ENCODE measurements at regions not wholly inside any gene's neighbourhood (a gene's known extent, or its start where the extent isn't known, plus 50 kb on each side); places are given as distances from the start of the nearest gene placed in this dataset.

- H3K4me1 ChIP-seq (replicated peaks in 1 of 2) = peaks cover 0 to 10% of the 10 kb centered on the region in 2 donors
- in situ Hi-C loops (cut with MboI; ENCODE audit: low pct_unique_long_range_greater_than_20kb in 2 of 9, low sequenced_read_pairs in 9 of 9, unreplicated experiment in 9 of 9) = no loop called here
- no peak overlapping the region for H3K4me3 ChIP-seq
- ATAC-seq (replicated peaks in 6 of 8) = no peak
- no peak overlapping the region for H3K27ac ChIP-seq
Measured at GRCh38 chr2:67524777-67525176, 127.6 kb downstream of the ETAA1 start.

DNA sequence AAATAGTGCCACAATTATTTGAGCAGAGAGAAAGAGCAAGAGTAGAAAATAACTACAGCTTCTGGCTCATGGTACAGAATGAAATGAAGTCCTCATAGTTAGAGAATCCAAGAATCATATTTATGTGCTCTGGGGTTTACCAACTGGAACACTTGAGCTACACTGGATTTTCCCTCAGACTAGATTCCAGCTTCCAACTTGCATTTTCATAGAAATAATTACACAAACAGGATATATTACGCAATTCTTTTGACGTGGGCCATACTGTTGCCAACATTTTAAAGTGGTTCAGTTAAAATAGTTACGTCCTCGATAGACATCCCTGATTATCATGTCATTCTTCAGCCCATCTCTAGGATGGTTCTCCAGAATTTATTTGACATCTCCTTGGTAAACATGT lies 129.2 kb downstream of the ETAA1 start:
- H3K4me1 ChIP-seq (replicated peaks in 1 of 2) = peaks cover 0 to 10% of the 10 kb centered on the region in 2 donors
- no peak overlapping the region for H3K4me3 ChIP-seq
- WGBS, 10 experiments = 0 to 100% (median 92%) methylated on average over 1 to 4 of the region's 4 CpGs; no CpG with 5 or more reads in 1 of the 10 experiments
- no peak overlapping the region for H3K27ac ChIP-seq
- in situ Hi-C loops (cut with MboI; ENCODE audit: low pct_unique_long_range_greater_than_20kb in 2 of 9, low sequenced_read_pairs in 9 of 9, unreplicated experiment in 9 of 9) = no loop called here
- ATAC-seq (replicated peaks in 6 of 8) = peak in 2 of 8 experiments; percentile 19 to 53

DNA sequence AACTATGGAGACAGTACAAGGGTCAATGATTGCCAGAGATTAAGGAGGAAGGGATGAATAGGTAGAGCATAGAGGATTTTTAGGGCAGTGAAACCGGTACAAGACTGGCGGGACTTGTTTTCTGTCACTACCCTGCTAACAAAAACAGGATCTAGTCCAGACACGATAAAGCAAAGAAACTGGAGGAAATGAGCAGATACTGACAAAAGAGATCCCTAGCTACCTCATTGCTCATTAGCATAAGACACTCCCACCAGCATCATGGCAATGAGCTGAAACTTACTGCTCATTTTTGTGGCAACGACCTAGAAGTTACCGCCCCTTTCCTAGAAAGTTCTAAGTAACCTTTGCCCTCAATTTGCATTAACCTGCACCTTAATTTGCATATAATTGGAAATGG lies 131.2 kb downstream of the ETAA1 start:
- H3K27ac ChIP-seq = no peak overlapping the region
- ATAC-seq (replicated peaks in 6 of 8) = no peak
- no peak overlapping the region for H3K4me3 ChIP-seq
- in situ Hi-C loops (cut with MboI; ENCODE audit: low pct_unique_long_range_greater_than_20kb in 2 of 9, low sequenced_read_pairs in 9 of 9, unreplicated experiment in 9 of 9) = no loop called here
- WGBS, 10 experiments = 86 to 100% (median 93%) methylated on average over 1 to 5 of the region's 5 CpGs; no CpG with 5 or more reads in 3 of the 10 experiments
- H3K4me1 ChIP-seq (replicated peaks in 1 of 2) = no peaks in the 10 kb centered on the region

DNA sequence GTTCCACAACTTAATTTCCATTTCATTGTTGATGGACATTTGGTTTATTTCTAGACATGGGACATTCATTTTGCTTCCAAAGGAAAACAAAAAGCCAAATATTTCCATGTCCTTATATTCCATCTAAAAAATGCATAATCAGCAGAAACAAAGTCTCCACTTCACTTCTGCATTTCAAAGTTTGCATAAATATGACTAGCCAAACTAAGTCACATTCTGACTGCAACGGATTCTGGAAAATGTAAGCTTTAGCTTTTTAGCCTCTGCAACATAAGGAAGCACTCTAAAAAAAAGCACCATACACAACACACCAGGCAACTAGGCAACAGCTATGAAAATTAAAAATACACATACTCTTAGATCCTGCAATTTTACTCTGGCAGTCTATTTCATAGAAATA lies 135.3 kb downstream of the ETAA1 start:
- 0 to 100% (median 88%) methylated on average over 1 of the region's 1 CpG; no CpG with 5 or more reads in 3 of the 10 experiments for WGBS, 10 experiments
- H3K27ac ChIP-seq = no peak overlapping the region
- in situ Hi-C loops (cut with MboI; ENCODE audit: low pct_unique_long_range_greater_than_20kb in 2 of 9, low sequenced_read_pairs in 9 of 9, unreplicated experiment in 9 of 9) = no loop called here
- peak in 3 of 8 experiments; percentile 34 to 55 (median 40) for ATAC-seq (replicated peaks in 6 of 8)
- H3K4me3 ChIP-seq = no peak overlapping the region
- peaks cover 0 to 2% of the 10 kb centered on the region in 2 donors for H3K4me1 ChIP-seq (replicated peaks in 1 of 2)

GRCh38 chr2:67534745-67535144 lies 137.6 kb downstream of the ETAA1 start:
- in situ Hi-C loops (cut with MboI; ENCODE audit: low pct_unique_long_range_greater_than_20kb in 2 of 9, low sequenced_read_pairs in 9 of 9, unreplicated experiment in 9 of 9) = no loop called here
- peak in 2 of 8 experiments; percentile 64 to 81 for ATAC-seq (replicated peaks in 6 of 8)
- 44 to 100% (median 80%) methylated on average over 1 of the region's 1 CpG; no CpG with 5 or more reads in 5 of the 10 experiments for WGBS, 10 experiments
- H3K4me1 ChIP-seq (replicated peaks in 1 of 2) = peaks cover 0 to 2% of the 10 kb centered on the region in 2 donors
- no peak overlapping the region for H3K4me3 ChIP-seq
- no peak overlapping the region for H3K27ac ChIP-seq

DNA sequence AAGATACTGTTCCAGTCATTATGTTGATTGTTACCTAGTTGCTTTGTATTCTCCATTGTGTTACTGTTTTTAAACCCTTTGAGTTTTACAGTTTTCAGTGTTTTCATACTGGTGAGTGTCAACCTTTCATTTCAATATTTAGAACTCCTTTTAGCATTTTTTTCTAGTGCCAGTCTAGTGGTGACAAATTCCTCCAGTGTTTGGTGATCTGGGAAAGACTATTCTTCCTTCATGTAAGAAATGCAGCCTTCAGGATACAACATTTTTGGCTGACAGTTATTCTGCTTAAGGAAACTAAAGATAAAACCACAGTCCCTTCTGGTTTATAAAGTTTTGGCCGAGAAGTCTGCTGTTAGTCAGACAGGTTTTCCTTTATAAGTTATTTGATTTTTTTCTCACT lies 143.8 kb downstream of the ETAA1 start:
- Histone ChIP-seq H3K27ac (no peak overlapping the region), H3K4me1 (replicated peaks in 1 of 2) (no peaks in the 10 kb centered on the region), H3K4me3 (no peak overlapping the region)
- in situ Hi-C loops (cut with MboI; ENCODE audit: low pct_unique_long_range_greater_than_20kb in 2 of 9, low sequenced_read_pairs in 9 of 9, unreplicated experiment in 9 of 9) = no loop called here
- no peak for ATAC-seq (replicated peaks in 6 of 8)
- 43 to 100% (median 81%) methylated on average over 1 of the region's 1 CpG; no CpG with 5 or more reads in 2 of the 10 experiments for WGBS, 10 experiments

DNA sequence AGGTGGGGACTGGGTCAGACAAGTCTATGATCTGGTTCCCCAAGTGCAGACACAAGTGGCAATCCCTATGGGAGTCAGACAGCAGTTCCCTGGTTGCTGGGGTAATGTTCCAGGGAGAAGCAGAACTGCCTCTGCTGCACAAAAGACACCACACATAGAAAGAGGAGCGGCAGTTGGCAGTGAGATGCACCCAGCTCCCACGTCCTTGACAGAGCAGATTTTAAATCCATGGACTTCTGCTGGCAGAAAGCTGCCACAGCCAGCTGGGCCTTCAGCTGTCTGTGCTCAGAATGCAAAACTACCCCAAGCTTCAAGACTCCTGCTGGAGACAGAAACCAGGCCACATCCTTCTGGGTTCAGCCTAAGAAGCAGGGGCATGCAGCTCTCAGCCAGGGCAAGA lies 147.2 kb downstream of the ETAA1 start:
- ATAC-seq (replicated peaks in 6 of 8) = no peak
- H3K4me1 ChIP-seq (replicated peaks in 1 of 2) = peaks cover 10 to 12% of the 10 kb centered on the region in 2 donors
- in situ Hi-C loops (cut with MboI; ENCODE audit: low pct_unique_long_range_greater_than_20kb in 2 of 9, low sequenced_read_pairs in 9 of 9, unreplicated experiment in 9 of 9) = no loop called here
- no peak overlapping the region for H3K27ac ChIP-seq
- no peak overlapping the region for H3K4me3 ChIP-seq
- 0 to 83% (median 55%) methylated on average over 1 to 2 of the region's 2 CpGs; no CpG with 5 or more reads in 6 of the 10 experiments for WGBS, 10 experiments

DNA sequence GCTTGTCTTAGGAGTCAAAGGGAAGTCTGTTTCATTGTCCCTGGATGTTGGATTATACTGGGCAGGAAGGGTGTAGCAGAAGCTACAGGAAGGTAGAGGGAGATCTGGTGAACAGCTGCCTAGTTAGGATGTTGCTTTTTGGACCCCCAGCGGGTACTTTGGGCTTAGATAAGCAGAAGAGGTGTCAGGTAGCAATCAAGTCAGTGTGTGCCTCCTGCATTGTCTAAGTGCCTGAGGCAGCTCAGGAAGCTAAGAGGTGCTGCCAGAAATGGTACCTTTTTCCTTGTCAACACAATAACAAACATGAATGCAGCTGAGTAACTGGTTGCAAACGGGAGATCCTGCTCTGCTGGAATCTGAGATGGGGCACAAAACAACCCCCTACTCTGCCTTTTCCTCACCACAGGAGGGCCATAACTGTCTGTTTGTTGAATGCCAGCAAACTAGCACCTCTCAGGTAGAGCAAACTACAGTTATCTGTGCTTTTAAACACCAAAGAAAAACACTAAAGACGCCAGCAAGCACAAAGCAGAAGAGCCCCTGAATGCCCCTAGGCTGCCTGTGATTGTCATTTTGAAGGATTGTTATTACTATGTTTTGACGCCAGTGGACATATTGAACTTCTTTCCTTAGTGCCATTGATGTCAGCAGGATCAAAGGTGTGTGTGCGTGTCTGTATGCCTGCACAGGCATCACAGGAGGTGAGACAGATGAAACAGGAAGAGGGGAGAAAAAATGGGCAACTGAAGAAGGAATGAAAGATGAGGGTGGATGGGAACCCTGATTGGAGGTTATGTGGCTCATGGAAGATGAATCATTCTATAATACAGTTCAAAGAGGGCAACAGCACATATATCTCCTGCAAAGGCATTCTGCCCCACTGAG lies 151.4 kb downstream of the ETAA1 start:
- Histone ChIP-seq H3K4me1 (replicated peaks in 1 of 2) (peaks cover 10 to 12% of the 10 kb centered on the region in 2 donors), H3K27ac (peak overlapping the region in 1 of 2 donors; percentile 36), H3K4me3 (no peak overlapping the region)
- ATAC-seq (replicated peaks in 6 of 8) = peak in 5 of 8 experiments; percentile 57 to 97 (median 90)
- 29 to 88% (median 63%) methylated on average over 1 to 5 of the region's 5 CpGs; no CpG with 5 or more reads in 1 of the 10 experiments for WGBS, 10 experiments
- in situ Hi-C loops (cut with MboI; ENCODE audit: low pct_unique_long_range_greater_than_20kb in 2 of 9, low sequenced_read_pairs in 9 of 9, unreplicated experiment in 9 of 9) = no loop called here

- ATAC-seq (replicated peaks in 6 of 8) = no peak
- 63 to 100% (median 92%) methylated on average over 1 to 3 of the region's 3 CpGs for WGBS, 10 experiments
Measured at GRCh38 chr2:67559156-67559555, 162.0 kb downstream of the ETAA1 start.

GRCh38 chr2:67560771-67561456 lies 163.8 kb downstream of the ETAA1 start:
- 46 to 90% (median 67%) methylated on average over 1 to 4 of the region's 4 CpGs for WGBS, 10 experiments
- no peak overlapping the region for H3K4me3 ChIP-seq
- H3K27ac ChIP-seq = no peak overlapping the region
- in situ Hi-C loops (cut with MboI; ENCODE audit: low pct_unique_long_range_greater_than_20kb in 2 of 9, low sequenced_read_pairs in 9 of 9, unreplicated experiment in 9 of 9) = no loop called here
- peaks cover 14 to 21% of the 10 kb centered on the region in 2 donors for H3K4me1 ChIP-seq (replicated peaks in 1 of 2)
- no peak for ATAC-seq (replicated peaks in 6 of 8)

More at GRCh38 chr2:67559156-67559555, 162.0 kb downstream of the ETAA1 start:
- peaks cover 14 to 18% of the 10 kb centered on the region in 2 donors for H3K4me1 ChIP-seq (replicated peaks in 1 of 2)
- no peak overlapping the region for H3K4me3 ChIP-seq
- in situ Hi-C loops (cut with MboI; ENCODE audit: low pct_unique_long_range_greater_than_20kb in 2 of 9, low sequenced_read_pairs in 9 of 9, unreplicated experiment in 9 of 9) = no loop called here
- no peak overlapping the region for H3K27ac ChIP-seq

- WGBS, 10 experiments = 20 to 75% (median 42%) methylated on average over 3 to 8 of the region's 8 CpGs; no CpG with 5 or more reads in 3 of the 10 experiments
- Histone ChIP-seq H3K4me1 (replicated peaks in 1 of 2) (peaks cover 14 to 21% of the 10 kb centered on the region in 2 donors), H3K27ac (no peak overlapping the region), H3K4me3 (no peak overlapping the region)
- peak in 6 of 8 experiments; percentile 6 to 96 (median 94) for ATAC-seq (replicated peaks in 6 of 8)
- in situ Hi-C loops (cut with MboI; ENCODE audit: low pct_unique_long_range_greater_than_20kb in 2 of 9, low sequenced_read_pairs in 9 of 9, unreplicated experiment in 9 of 9) = no loop called here
Measured at GRCh38 chr2:67561457-67561965, 164.4 kb downstream of the ETAA1 start.

DNA sequence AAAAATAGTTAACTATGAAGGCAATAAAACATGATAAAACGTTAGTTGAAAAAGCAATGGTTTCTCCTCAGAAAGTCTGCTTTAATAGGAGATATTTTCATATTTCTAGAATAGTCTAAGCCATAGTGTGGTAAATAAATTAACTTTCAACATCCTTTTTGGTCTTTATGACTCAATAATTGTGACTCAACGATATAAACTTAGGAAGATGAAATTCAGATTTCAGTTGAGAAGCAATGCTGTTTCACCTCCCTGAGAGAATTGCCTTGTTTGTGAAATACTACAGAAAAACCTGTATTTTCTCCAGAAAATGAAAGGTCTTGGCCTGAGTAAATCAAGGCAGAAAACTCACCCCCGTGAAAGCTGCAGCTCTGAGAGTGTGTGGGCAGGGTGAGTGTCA lies 166.9 kb downstream of the ETAA1 start:
- 0 to 92% (median 62%) methylated on average over 1 to 3 of the region's 3 CpGs for WGBS, 10 experiments
- ATAC-seq (replicated peaks in 6 of 8) = no peak
- Histone ChIP-seq H3K4me3 (no peak overlapping the region), H3K4me1 (replicated peaks in 1 of 2) (peaks cover 18 to 21% of the 10 kb centered on the region in 2 donors), H3K27ac (no peak overlapping the region)
- in situ Hi-C loops (cut with MboI; ENCODE audit: low pct_unique_long_range_greater_than_20kb in 2 of 9, low sequenced_read_pairs in 9 of 9, unreplicated experiment in 9 of 9) = no loop called here

- Histone ChIP-seq H3K4me1 (replicated peaks in 1 of 2) (peaks cover 18 to 21% of the 10 kb centered on the region in 2 donors), H3K4me3 (no peak overlapping the region), H3K27ac (no peak overlapping the region)
- no peak for ATAC-seq (replicated peaks in 6 of 8)
- 56 to 100% (median 87%) methylated on average over 1 to 3 of the region's 3 CpGs; no CpG with 5 or more reads in 1 of the 10 experiments for WGBS, 10 experiments
- in situ Hi-C loops (cut with MboI; ENCODE audit: low pct_unique_long_range_greater_than_20kb in 2 of 9, low sequenced_read_pairs in 9 of 9, unreplicated experiment in 9 of 9) = no loop called here
Measured at GRCh38 chr2:67564626-67565025, 167.5 kb downstream of the ETAA1 start.
